CD4-positive, alpha-beta memory T cell (primary cell): ENCODE measurements at regions not wholly inside any gene's neighbourhood (a gene's known extent, or its start where the extent isn't known, plus 50 kb on each side); places are given as distances from the start of the nearest gene placed in this dataset.

Experiments used
- CTCF ChIA-PET: fragments of 350-600 bp; sonication (Branson Sonifier 250); formaldehyde crosslinking; loops from one replicate; lab custom pipeline; 2021; ENCODE audit warnings: inconsistent platforms; ENCODE audit not compliant: partially characterized antibody; lab: Charles Lee
- POLR2A ChIA-PET: fragments of 350-600 bp; sonication (Branson Sonifier 250); formaldehyde crosslinking; loops from one replicate; lab custom pipeline; 2021; ENCODE audit not compliant: partially characterized antibody; lab: Charles Lee
- DNase-seq, 5 donors: peaks; one replicate each; pipeline versions ENCODE4 v3.0.0 to v3.0.0-alpha.2; 2020 to 2022; ENCODE audit warnings: mixed read lengths in 1 of 5
- H3K27ac ChIP-seq: one replicate; pipeline ENCODE4 v1.7.0; 2013; ENCODE audit warnings: low read depth, low read length
- H3K27me3 ChIP-seq: 2 replicates; pipeline ENCODE4 v1.7.0; 2013; ENCODE audit warnings: mild to moderate bottlenecking, low read length, moderate library complexity; ENCODE audit not compliant: insufficient read depth
- H3K36me3 ChIP-seq: 2 replicates; pipeline ENCODE4 v1.7.0; 2013; ENCODE audit warnings: mild to moderate bottlenecking, low read length, moderate library complexity; ENCODE audit not compliant: insufficient read depth
- H3K4me1 ChIP-seq: 2 replicates; pipeline ENCODE4 v1.7.0; 2013; ENCODE audit warnings: mild to moderate bottlenecking, low read length, moderate library complexity; ENCODE audit not compliant: insufficient read depth
- H3K4me3 ChIP-seq, 2 donors: one replicate each; pipeline ENCODE4 v1.7.0; 2013; ENCODE audit warnings: low read length in 2 of 2, mild to moderate bottlenecking in 1 of 2
- H3K9me3 ChIP-seq, 2 donors: one replicate each; pipeline ENCODE4 v1.7.0; 2013; ENCODE audit warnings: low read length in 2 of 2, control low read depth in 1 of 2; ENCODE audit not compliant: control insufficient read depth in 1 of 2
- H3K27ac Mint-ChIP-seq, 7 donors: one replicate each; pipeline ENCODE4 v1.8.0; 2020 to 2021; ENCODE audit warnings: mixed read lengths in 7 of 7, mild to moderate bottlenecking in 6 of 7, inconsistent platforms in 3 of 7, moderate library complexity in 3 of 7
- H3K27me3 Mint-ChIP-seq, 2 donors: one replicate each; pipeline ENCODE4 v1.8.0; 2020 to 2021; ENCODE audit warnings: mixed read lengths in 2 of 2
- H3K36me3 Mint-ChIP-seq, 2 donors: one replicate each; pipeline ENCODE4 v1.8.0; 2020 to 2021; ENCODE audit warnings: mixed read lengths in 2 of 2, inconsistent platforms in 1 of 2, mild to moderate bottlenecking in 1 of 2
- H3K4me1 Mint-ChIP-seq, 4 donors: one replicate each; pipeline ENCODE4 v1.8.0; 2020 to 2021; ENCODE audit warnings: mixed read lengths in 4 of 4, mild to moderate bottlenecking in 1 of 4
- H3K4me3 Mint-ChIP-seq, 8 donors: one replicate each; pipeline ENCODE4 v1.8.0; 2020 to 2021; ENCODE audit warnings: mixed read lengths in 8 of 8, mild to moderate bottlenecking in 7 of 8, moderate library complexity in 6 of 8, inconsistent platforms in 3 of 8
- H3K9me3 Mint-ChIP-seq, 8 donors: one replicate each; pipeline ENCODE4 v1.8.0; 2020 to 2021; ENCODE audit warnings: mixed read lengths in 8 of 8, mild to moderate bottlenecking in 5 of 8, inconsistent platforms in 3 of 8, moderate library complexity in 1 of 8
- intact Hi-C: fragments of 100-400 bp; cut with micrococcal nuclease; formaldehyde crosslinking; loops from one replicate; pipeline ENCODE4 v1.15.1; 2023

GRCh38 chr1:95369985-95370690 is 136.1 kb downstream of the RWDD3 start:
- Histone ChIP-seq H3K27ac (no peak overlapping the region), H3K4me1 (no peaks in the 10 kb centered on the region), H3K27me3 (no peaks in the 10 kb centered on the region), H3K9me3 (no peaks in the 10 kb centered on the region), H3K4me3 (no peak overlapping the region), H3K36me3 (no peaks in the 10 kb centered on the region)
- POLR2A ChIA-PET, result no interaction called here
- intact Hi-C loops, result no loop called here
- Mint-ChIP-seq H3K36me3 (no peaks in the 10 kb centered on the region), H3K9me3 (peaks cover 0 to 7% (median 1%) of the 10 kb centered on the region in 8 donors), H3K27me3 (no peaks in the 10 kb centered on the region), H3K4me3 (no peak overlapping the region), H3K4me1 (no peaks in the 10 kb centered on the region), H3K27ac (no peak overlapping the region)
- CTCF ChIA-PET, result no interaction called here
- DNase-seq, result no peak

DNA sequence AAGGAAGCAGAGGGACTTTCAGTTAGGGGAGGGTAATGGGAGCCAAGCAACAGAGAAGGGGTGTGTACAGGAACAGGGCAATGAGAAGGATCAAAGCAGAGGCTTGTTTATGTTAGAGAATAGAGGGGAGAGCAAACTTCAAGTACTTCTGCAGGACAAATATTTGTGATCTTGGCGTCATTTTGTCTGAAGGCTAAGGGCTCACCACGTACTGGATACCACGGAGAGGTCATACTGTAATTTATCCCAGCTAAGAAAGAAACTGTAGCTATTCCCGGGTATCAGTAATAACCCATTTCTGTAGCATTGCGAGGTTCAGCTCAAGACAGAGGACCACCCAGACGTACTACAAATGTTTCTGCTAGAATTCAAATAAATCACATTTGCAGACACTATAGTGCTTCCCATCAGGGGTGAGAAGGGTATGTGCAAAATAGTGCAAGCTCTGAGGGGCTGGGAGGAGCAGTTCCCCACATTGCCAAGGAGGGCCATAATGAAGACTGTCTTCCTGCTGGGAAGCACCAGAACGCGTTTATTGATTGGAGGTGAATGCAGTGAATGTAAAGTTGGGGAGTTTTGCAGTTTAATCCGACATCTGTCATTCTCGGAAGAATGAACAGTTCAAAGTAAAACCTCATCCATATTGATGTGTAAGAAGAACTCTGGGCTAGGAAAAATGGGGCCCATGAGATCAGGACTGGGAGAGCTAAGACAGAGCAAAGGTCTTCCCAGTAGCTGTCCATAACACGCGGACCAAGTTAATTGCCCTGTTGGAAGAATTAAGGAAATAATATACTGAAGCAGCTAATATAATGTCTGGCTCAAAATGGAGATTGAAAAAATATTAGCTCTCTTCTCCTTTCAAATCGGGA is 136.9 kb downstream of the RWDD3 start:
- Histone ChIP-seq H3K4me1 (no peaks in the 10 kb centered on the region), H3K36me3 (no peaks in the 10 kb centered on the region), H3K27ac (no peak overlapping the region), H3K27me3 (no peaks in the 10 kb centered on the region), H3K4me3 (no peak overlapping the region), H3K9me3 (no peaks in the 10 kb centered on the region)
- no peaks in the 10 kb centered on the region for H3K36me3 Mint-ChIP-seq
- no peaks in the 10 kb centered on the region for H3K27me3 Mint-ChIP-seq
- H3K9me3 Mint-ChIP-seq, result peaks cover 0 to 3% (median under 1%) of the 10 kb centered on the region in 8 donors
- ChIA-PET POLR2A (no interaction called here), CTCF (no interaction called here)
- no peaks in the 10 kb centered on the region for H3K4me1 Mint-ChIP-seq
- intact Hi-C loops, result no loop called here
- H3K4me3 Mint-ChIP-seq, result no peak overlapping the region
- no peak for DNase-seq
- no peak overlapping the region for H3K27ac Mint-ChIP-seq

DNA sequence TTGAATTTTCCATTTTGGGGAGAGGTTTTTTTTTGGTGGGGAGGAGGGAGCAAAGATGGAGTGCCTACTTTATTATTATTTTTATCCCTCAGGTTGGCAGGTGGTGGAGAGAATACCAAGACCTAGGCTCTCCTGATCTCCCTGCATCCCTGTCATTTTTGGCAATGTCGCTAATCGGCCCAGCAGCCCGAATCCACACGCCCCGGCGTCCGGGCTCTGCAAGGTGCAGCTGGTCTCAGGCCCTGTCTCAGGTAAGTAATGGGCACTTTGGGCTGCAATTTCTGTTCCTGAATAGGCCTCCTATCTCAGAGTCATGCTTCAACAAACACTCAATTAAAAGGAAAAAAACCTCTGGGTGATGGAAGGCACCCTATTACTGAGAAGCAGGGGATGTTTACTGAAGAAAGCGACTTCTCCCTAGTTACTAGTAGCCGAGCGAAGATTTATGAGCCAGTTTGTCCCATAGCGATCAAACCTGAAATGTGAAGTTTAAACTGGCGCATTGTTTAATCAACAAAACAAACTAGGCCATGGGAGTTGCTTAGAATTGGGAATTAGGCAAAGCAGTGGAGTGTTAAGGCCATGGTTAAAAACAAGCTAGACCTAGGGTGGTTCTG is 137.8 kb downstream of the RWDD3 start:
- POLR2A ChIA-PET, result no interaction called here
- no peak overlapping the region for H3K4me3 Mint-ChIP-seq
- no peak overlapping the region for H3K27ac Mint-ChIP-seq
- Histone ChIP-seq H3K27me3 (no peaks in the 10 kb centered on the region), H3K4me3 (no peak overlapping the region), H3K9me3 (no peaks in the 10 kb centered on the region), H3K27ac (no peak overlapping the region), H3K36me3 (no peaks in the 10 kb centered on the region), H3K4me1 (no peaks in the 10 kb centered on the region)
- H3K9me3 Mint-ChIP-seq, result peaks cover 0 to 3% (median 0%) of the 10 kb centered on the region in 8 donors
- no peak for DNase-seq
- no peaks in the 10 kb centered on the region for H3K27me3 Mint-ChIP-seq
- intact Hi-C loops, result no loop called here
- H3K4me1 Mint-ChIP-seq, result no peaks in the 10 kb centered on the region
- CTCF ChIA-PET, result no interaction called here
- no peaks in the 10 kb centered on the region for H3K36me3 Mint-ChIP-seq

GRCh38 chr1:95375174-95375573 is 141.2 kb downstream of the RWDD3 start:
- no peaks in the 10 kb centered on the region for H3K4me1 Mint-ChIP-seq
- CTCF ChIA-PET, result no interaction called here
- POLR2A ChIA-PET, result no interaction called here
- no peak overlapping the region for H3K27ac Mint-ChIP-seq
- no peaks in the 10 kb centered on the region for H3K36me3 ChIP-seq
- no peaks in the 10 kb centered on the region for H3K4me1 ChIP-seq
- no peak overlapping the region for H3K27ac ChIP-seq
- no peaks in the 10 kb centered on the region for H3K9me3 ChIP-seq
- no peak for DNase-seq
- H3K9me3 Mint-ChIP-seq, result peaks cover 0 to 3% (median 0%) of the 10 kb centered on the region in 8 donors
- no peak overlapping the region for H3K4me3 ChIP-seq
- no peaks in the 10 kb centered on the region for H3K27me3 ChIP-seq
- H3K27me3 Mint-ChIP-seq, result peaks cover 2% of the 10 kb centered on the region in 2 donors
- intact Hi-C loops, result no loop called here
- H3K4me3 Mint-ChIP-seq, result no peak overlapping the region
- H3K36me3 Mint-ChIP-seq, result no peaks in the 10 kb centered on the region

GRCh38 chr1:95380909-95381308 is 146.9 kb downstream of the RWDD3 start:
- Histone ChIP-seq H3K4me1 (no peaks in the 10 kb centered on the region), H3K36me3 (no peaks in the 10 kb centered on the region), H3K9me3 (no peaks in the 10 kb centered on the region), H3K27ac (no peak overlapping the region), H3K4me3 (no peak overlapping the region), H3K27me3 (no peaks in the 10 kb centered on the region)
- Mint-ChIP-seq H3K27ac (no peak overlapping the region), H3K27me3 (peaks cover 2% of the 10 kb centered on the region in 2 donors), H3K9me3 (no peaks in the 10 kb centered on the region), H3K36me3 (no peaks in the 10 kb centered on the region), H3K4me1 (no peaks in the 10 kb centered on the region), H3K4me3 (no peak overlapping the region)
- no peak for DNase-seq
- ChIA-PET POLR2A (no interaction called here), CTCF (no interaction called here)
- intact Hi-C loops, result no loop called here

- Mint-ChIP-seq H3K36me3 (no peaks in the 10 kb centered on the region), H3K4me1 (no peaks in the 10 kb centered on the region), H3K27ac (no peak overlapping the region), H3K9me3 (no peaks in the 10 kb centered on the region), H3K4me3 (no peak overlapping the region), H3K27me3 (peaks cover 2% of the 10 kb centered on the region in 2 donors)
- no peak overlapping the region for H3K4me3 ChIP-seq
- H3K4me1 ChIP-seq, result no peaks in the 10 kb centered on the region
- ChIA-PET CTCF (no interaction called here), POLR2A (no interaction called here)
- H3K9me3 ChIP-seq, result no peaks in the 10 kb centered on the region
- intact Hi-C loops, result no loop called here
- H3K36me3 ChIP-seq, result no peaks in the 10 kb centered on the region
- H3K27me3 ChIP-seq, result no peaks in the 10 kb centered on the region
- no peak for DNase-seq
- H3K27ac ChIP-seq, result no peak overlapping the region
These were observed 148.2 kb downstream of the RWDD3 start for GRCh38 chr1:95382000-95382786.

- Mint-ChIP-seq H3K4me3 (no peak overlapping the region), H3K36me3 (no peaks in the 10 kb centered on the region), H3K4me1 (no peaks in the 10 kb centered on the region), H3K9me3 (no peaks in the 10 kb centered on the region), H3K27ac (no peak overlapping the region), H3K27me3 (peaks cover 2% of the 10 kb centered on the region in 2 donors)
- intact Hi-C loops, result no loop called here
- DNase-seq, result no peak
- H3K27ac ChIP-seq, result no peak overlapping the region
- POLR2A ChIA-PET, result no interaction called here
- no peaks in the 10 kb centered on the region for H3K9me3 ChIP-seq
- H3K4me1 ChIP-seq, result no peaks in the 10 kb centered on the region
- H3K4me3 ChIP-seq, result no peak overlapping the region
- no peaks in the 10 kb centered on the region for H3K36me3 ChIP-seq
- CTCF ChIA-PET, result no interaction called here
- no peaks in the 10 kb centered on the region for H3K27me3 ChIP-seq
These were observed 149.1 kb downstream of the RWDD3 start for GRCh38 chr1:95383111-95383510.
